A549 (cell line): ENCODE measurements at regions not wholly inside any gene's neighbourhood (a gene's known extent, or its start where the extent isn't known, plus 50 kb on each side); places are given as distances from the start of the nearest gene placed in this dataset.
A peak's percentile ranks its signal among the peaks of the same experiment; 100 is the strongest.

Experiments used
- ATAC-seq, 2 experiments: fragments of 200-7000 bp in 1 of 2; fragments of >200 bp in 1 of 2; cut with Nextera tagmentation in 1 of 2; cut with Tn5 transposase in 1 of 2; 3 replicates each; pipeline versions ENCODE4 v1.8.0 to v1.9.1; 2018 to 2020; ENCODE audit warnings: mild to moderate bottlenecking in 1 of 2, moderate library complexity in 1 of 2
- CTCF ChIA-PET: fragments of 300-600 bp; sonication (Branson Sonifier 250); formaldehyde crosslinking; extraction: SDS; loops from one replicate; lab custom pipeline; 2021; ENCODE audit warnings: antibody characterized with exemption, inconsistent platforms; lab: Yijun Ruan, JAX
- POLR2A ChIA-PET: fragments of 350-600 bp; formaldehyde crosslinking; extraction: SDS; loops from one replicate; lab custom pipeline; 2021; ENCODE audit warnings: antibody characterized with exemption, inconsistent platforms; lab: Yijun Ruan, JAX
- DNase-seq, 2 experiments: peaks; one replicate each; pipeline versions ENCODE4 v3.0.0 to v3.0.0-alpha.2; 2011 to 2016; ENCODE audit warnings: low read depth in 1 of 2, low spot score in 1 of 2
- FAIRE-seq: peaks from 2 replicates; lab custom pipeline; 2011; peaks lifted over from hg19 to GRCh38; lab: Jason Lieb, UNC
- H3K27ac ChIP-seq, 2 experiments: fragments of >200 bp; sonication (Bioruptor Twin); formaldehyde crosslinking; 3 replicates each; pipeline ENCODE4 v1.5.1; 2016 to 2017
- H3K4me1 ChIP-seq: fragments of >200 bp; sonication (Bioruptor Twin); formaldehyde crosslinking; 3 replicates; pipeline ENCODE4 v1.6.1; 2016
- H3K4me2 ChIP-seq: fragments of >200 bp; sonication (Bioruptor Twin); formaldehyde crosslinking; 3 replicates; pipeline ENCODE4 v1.6.1; 2016
- H3K4me3 ChIP-seq: fragments of >200 bp; sonication (Bioruptor Twin); formaldehyde crosslinking; 3 replicates; pipeline ENCODE4 v1.5.1; 2016
- H3K9me3 ChIP-seq: fragments of >200 bp; sonication (Bioruptor Twin); formaldehyde crosslinking; 3 replicates; pipeline ENCODE4 v1.6.1; 2016
- CBX8 ChIP-seq: fragments of 200-600 bp; sonication (generic); IDR thresholded peaks from 2 replicates; pipeline ENCODE4 v1.6.1; 2016
- CEBPB ChIP-seq, 2 experiments: fragments of >200 bp in 1 of 2; sonication (Bioruptor Twin) in 1 of 2; formaldehyde crosslinking in 1 of 2; IDR thresholded peaks; 2 replicates each; pipeline ENCODE4 v1.6.1; 2012 to 2016
- CTCF ChIP-seq: fragments of >200 bp; sonication (Bioruptor Twin); formaldehyde crosslinking; IDR thresholded peaks from 3 replicates; pipeline ENCODE4 v1.5.1; 2016
- FOSB ChIP-seq: fragments of 250-450 bp; sonication (Bioruptor Pico); IDR thresholded peaks from 2 replicates; pipeline ENCODE4 v1.5.0; 2020; ENCODE audit warnings: mild to moderate bottlenecking, moderate library complexity
- FOSL2 ChIP-seq, 2 experiments: fragments of 450-650 bp in 1 of 2; fragments of >200 bp in 1 of 2; sonication (Bioruptor Twin) in 1 of 2; formaldehyde crosslinking; IDR thresholded peaks; 2 replicates each; pipeline versions ENCODE4 v1.5.0 to v1.6.1; 2016 to 2020; ENCODE audit warnings: mild to moderate bottlenecking in 1 of 2, moderate library complexity in 1 of 2
- GATA3 ChIP-seq: IDR thresholded peaks from 2 replicates; pipeline ENCODE4 v1.6.1; 2012; ENCODE audit warnings: borderline replicate concordance
- HES2 ChIP-seq: fragments of >200 bp; sonication (Bioruptor Twin); formaldehyde crosslinking; IDR thresholded peaks from 2 replicates; pipeline ENCODE4 v1.6.1; 2016
- MAFK ChIP-seq: fragments of 450-650 bp; IDR thresholded peaks from 2 replicates; pipeline ENCODE4 v1.6.1; 2014; ENCODE audit not compliant: partially characterized antibody
- MAX ChIP-seq: IDR thresholded peaks from 2 replicates; pipeline ENCODE4 v1.6.1; 2012
- MAZ ChIP-seq: fragments of 150-350 bp; IDR thresholded peaks from 2 replicates; pipeline ENCODE4 v1.6.1; 2014; ENCODE audit warnings: antibody characterized with exemption, low read depth, low read length, borderline replicate concordance
- NR3C1 ChIP-seq: fragments of >200 bp; sonication (Bioruptor Twin); formaldehyde crosslinking; IDR thresholded peaks from 3 replicates; pipeline ENCODE4 v1.6.1; 2017
- PHF8 ChIP-seq: fragments of 200-600 bp; sonication (generic); IDR thresholded peaks from 2 replicates; pipeline ENCODE4 v1.6.1; 2016; ENCODE audit warnings: low read depth, mild to moderate bottlenecking, antibody characterized with exemption, moderate library complexity, borderline replicate concordance
- RARB ChIP-seq: fragments of 250-450 bp; sonication (Bioruptor Pico); IDR thresholded peaks from 2 replicates; pipeline ENCODE4 v1.8.0; 2021; ENCODE audit warnings: mild to moderate bottlenecking, moderate library complexity
- RCOR1 ChIP-seq: fragments of 150-350 bp; IDR thresholded peaks from 2 replicates; pipeline ENCODE4 v1.6.1; 2014; ENCODE audit warnings: antibody characterized with exemption, low read length, low read depth
- RFX5 ChIP-seq: fragments of 450-650 bp; IDR thresholded peaks from 2 replicates; pipeline ENCODE4 v1.7.1; 2014; ENCODE audit warnings: antibody characterized with exemption, mild to moderate bottlenecking, moderate library complexity
- ZNF302 ChIP-seq: fragments of 250-450 bp; sonication (Bioruptor Pico); IDR thresholded peaks from 2 replicates; pipeline ENCODE4 v1.9.0; 2021; ENCODE audit warnings: inconsistent platforms, mild to moderate bottlenecking, moderate library complexity
- ZSCAN20 ChIP-seq: fragments of 250-450 bp; sonication (Bioruptor Pico); IDR thresholded peaks from 2 replicates; pipeline ENCODE4 v1.8.0; 2022; ENCODE audit warnings: mild to moderate bottlenecking, moderate library complexity
- WGBS: methylation state at CpG from one replicate; pipeline ENCODE4 v1.1.6; 2017; ENCODE audit errors: missing lambda C conversion rate; 5-methylcytosine and 5-hydroxymethylcytosine counted together

- TF ChIP-seq MAZ (no peak), CTCF (no peak), CEBPB (IDR thresholded peaks at IDR 0.05) (no peak), RFX5 (no peak), CBX8 (no peak), ZSCAN20 (no peak), RARB (no peak)
- FAIRE-seq = no peak
- Histone ChIP-seq H3K4me2 (peak overlapping the region; percentile 90), H3K9me3 (no peaks in the 10 kb centered on the region), H3K4me3 (peak overlapping the region; percentile 37), H3K27ac (peak overlapping the region; percentile 63 to 77; a peak in 5 of 6 replicates), H3K4me1 (peaks cover 13% of the 10 kb centered on the region; the same call in 2 of the 3 replicates)
- 80% methylated on average over 9 of the region's 9 CpGs for WGBS
- peak in 1 of 2 experiments; percentile 65; a peak in 3 of 6 replicates for ATAC-seq
- CTCF ChIA-PET = interaction anchor here (0.7 to 2.0 kb wide), 4 partner anchors 21 to 477 kb away, joined by 3 to 5 read pairs (median 4); no protein-coding TSS in a partner anchor
- no peak for DNase-seq
- POLR2A ChIA-PET = no interaction called here
Observed at GRCh38 chr10:93198401-93199131, 124.9 kb downstream of the CYP26A1 start.

- H3K4me1 ChIP-seq = peaks cover 13% of the 10 kb centered on the region; the same call in 2 of the 3 replicates
- peak overlapping the region; percentile 37 for H3K4me3 ChIP-seq
- FAIRE-seq = peak; percentile 86
- TF ChIP-seq MAX (peak; percentile 47), PHF8 (no peak)
- 26% methylated on average over 11 of the region's 11 CpGs for WGBS
- peak overlapping the region; percentile 90 for H3K4me2 ChIP-seq
- peak in 1 of 2 experiments; percentile 58 for DNase-seq
- CTCF ChIA-PET = interaction anchor here (0.7 to 2.0 kb wide), 3 partner anchors 21 to 477 kb away, joined by 3 to 5 read pairs (median 3); no protein-coding TSS in a partner anchor
- POLR2A ChIA-PET = no interaction called here
- H3K27ac ChIP-seq = peak overlapping the region; percentile 63 to 77
- peak; percentile 70 to 86; a peak in 5 of 6 replicates for ATAC-seq
- H3K9me3 ChIP-seq = no peaks in the 10 kb centered on the region
Observed at GRCh38 chr10:93199191-93199751, 125.6 kb downstream of the CYP26A1 start.

GRCh38 chr10:93204494-93205485 lies 131.1 kb downstream of the CYP26A1 start:
- no peak for FAIRE-seq
- H3K4me2 ChIP-seq = no peak overlapping the region
- peaks cover 6% of the 10 kb centered on the region; the same call in 2 of the 3 replicates for H3K4me1 ChIP-seq
- TF ChIP-seq ZSCAN20 = no peak
- no peak for TF ChIP-seq ZNF302 (CRISPR knock-in tag)
- TF ChIP-seq MAFK = no peak
- no peak for TF ChIP-seq NR3C1
- no peak for TF ChIP-seq FOSB (CRISPR knock-in tag)
- no peak for TF ChIP-seq FOSL2 (IDR thresholded peaks at IDR 0.05)
- TF ChIP-seq FOSL2 (CRISPR knock-in tag; IDR thresholded peaks at IDR 0.05) = no peak
- TF ChIP-seq HES2 = no peak
- TF ChIP-seq RFX5 = no peak
- no peak for TF ChIP-seq RCOR1
- TF ChIP-seq GATA3 = no peak
- DNase-seq = no peak
- no peak for ATAC-seq
- H3K27ac ChIP-seq = no peak overlapping the region
- no peak overlapping the region for H3K4me3 ChIP-seq
- no peaks in the 10 kb centered on the region for H3K9me3 ChIP-seq
- ChIA-PET POLR2A (no interaction called here), CTCF (interaction anchor here (1.3 kb wide), 1 partner anchor 306 kb away, joined by 3 read pairs; no protein-coding TSS in a partner anchor)
- 76% methylated on average over 12 of the region's 12 CpGs for WGBS
